ENCODE measurements at regions not wholly inside any gene's neighbourhood (a gene's known extent, or its start where the extent isn't known, plus 50 kb on each side); places are given as distances from the start of the nearest gene placed in this dataset.

- TF ChIP-seq E2F4 (CRISPR knock-in tag; IDR thresholded peaks at IDR 0.05; ENCODE audit: low read depth) (no peak), NFYB (IDR thresholded peaks at IDR 0.05; ENCODE audit: extremely low read depth, insufficient read length) (no peak), POLR2AphosphoS5 (IDR thresholded peaks at IDR 0.05; ENCODE audit: control insufficient read depth, insufficient read depth, low read depth, low read length) (no peak), ZFP91 (CRISPR knock-in tag; IDR thresholded peaks at IDR 0.05) (no peak), ZNF121 (CRISPR knock-in tag; conservative IDR thresholded peaks at IDR 0.05) (no peak), POLR2A (conservative IDR thresholded peaks at IDR 0.05) (no peak), KHSRP (IDR thresholded peaks at IDR 0.05) (no peak), CTCF (IDR thresholded peaks at IDR 0.05 in 2 of 3, conservative IDR thresholded peaks at IDR 0.05 in 1 of 3; ENCODE audit: insufficient read depth in 2 of 3, low read depth in 1 of 3, low read length in 3 of 3) (no peak), TAF15 (IDR thresholded peaks at IDR 0.05; ENCODE audit: low read depth, low read length) (no peak), RHOXF2B (CRISPR knock-in tag; conservative IDR thresholded peaks at IDR 0.05) (no peak), CEBPZ (IDR thresholded peaks at IDR 0.05; ENCODE audit: borderline replicate concordance, low read depth, low read length) (no peak), GTF2F1 (IDR thresholded peaks at IDR 0.05; ENCODE audit: low read depth, low read length) (no peak), BCLAF1 (IDR thresholded peaks at IDR 0.05; ENCODE audit: borderline replicate concordance in 1 of 2, control insufficient read depth in 1 of 2, low read depth in 2 of 2, low read length in 1 of 2) (no peak), YY1 (IDR thresholded peaks at IDR 0.05; ENCODE audit: borderline replicate concordance in 1 of 3, control insufficient read depth in 1 of 3, extremely low read depth in 1 of 3, insufficient read depth in 3 of 3, insufficient read length in 1 of 3, insufficient replicate concordance in 2 of 3, low read depth in 1 of 3, low read length in 2 of 3) (no peak)
Observed at GRCh38 chr10:46236941-46237681, 49.7 kb upstream of the ANTXRL start.

Measured in K562 (cell line).